ENCODE measurements at regions not wholly inside any gene's neighbourhood (a gene's known extent, or its start where the extent isn't known, plus 50 kb on each side); places are given as distances from the start of the nearest gene placed in this dataset.

DNA sequence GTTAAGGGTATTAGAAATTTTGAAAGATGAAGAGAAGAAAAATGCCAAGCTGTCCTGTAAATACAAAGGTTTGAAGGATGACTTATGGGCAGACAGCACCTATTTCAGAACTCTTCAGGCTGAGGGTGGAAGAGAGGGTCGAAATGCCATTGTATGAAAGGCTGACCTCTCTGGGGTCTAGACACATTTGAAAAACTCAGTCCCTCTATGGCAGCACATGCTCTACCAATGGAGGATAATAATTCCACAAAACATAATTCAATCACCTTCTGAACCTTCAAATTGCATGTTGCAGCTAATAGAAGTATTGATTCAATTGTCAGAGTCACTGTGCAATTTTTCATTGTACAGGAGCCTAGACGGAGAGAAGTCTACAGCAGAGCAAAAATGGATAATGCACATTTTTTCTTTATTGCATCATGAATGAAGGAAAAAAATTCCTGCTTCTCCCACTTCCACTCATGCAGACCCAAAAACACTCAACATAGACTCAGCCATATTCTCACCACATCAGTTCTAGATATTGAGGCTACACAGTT lies 569.1 kb downstream of the TBL1XR1 start:
- TF ChIP-seq, protein P1, sequence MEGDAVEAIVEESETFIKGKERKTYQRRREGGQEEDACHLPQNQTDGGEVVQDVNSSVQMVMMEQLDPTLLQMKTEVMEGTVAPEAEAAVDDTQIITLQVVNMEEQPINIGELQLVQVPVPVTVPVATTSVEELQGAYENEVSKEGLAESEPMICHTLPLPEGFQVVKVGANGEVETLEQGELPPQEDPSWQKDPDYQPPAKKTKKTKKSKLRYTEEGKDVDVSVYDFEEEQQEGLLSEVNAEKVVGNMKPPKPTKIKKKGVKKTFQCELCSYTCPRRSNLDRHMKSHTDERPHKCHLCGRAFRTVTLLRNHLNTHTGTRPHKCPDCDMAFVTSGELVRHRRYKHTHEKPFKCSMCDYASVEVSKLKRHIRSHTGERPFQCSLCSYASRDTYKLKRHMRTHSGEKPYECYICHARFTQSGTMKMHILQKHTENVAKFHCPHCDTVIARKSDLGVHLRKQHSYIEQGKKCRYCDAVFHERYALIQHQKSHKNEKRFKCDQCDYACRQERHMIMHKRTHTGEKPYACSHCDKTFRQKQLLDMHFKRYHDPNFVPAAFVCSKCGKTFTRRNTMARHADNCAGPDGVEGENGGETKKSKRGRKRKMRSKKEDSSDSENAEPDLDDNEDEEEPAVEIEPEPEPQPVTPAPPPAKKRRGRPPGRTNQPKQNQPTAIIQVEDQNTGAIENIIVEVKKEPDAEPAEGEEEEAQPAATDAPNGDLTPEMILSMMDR (IDR thresholded peaks at IDR 0.05), result no peak
- no peak for TF ChIP-seq POLR2A (IDR thresholded peaks at IDR 0.05)

All from lower leg skin (tissue), 3 donors.